Kidney capillary endothelial cell (primary cell): ENCODE measurements at regions not wholly inside any gene's neighbourhood (a gene's known extent, or its start where the extent isn't known, plus 50 kb on each side); places are given as distances from the start of the nearest gene placed in this dataset.
A peak's percentile ranks its signal among the peaks of the same experiment; 100 is the strongest.
"Not testable (repeated sequence)": the region's sequence is repeated elsewhere in the genome, so short reads cannot be mapped to it uniquely, and the experiment has no call there.

Experiments
- DNase-seq: peaks from one replicate; pipeline ENCODE4 v3.0.0-alpha.2; 2018; ENCODE audit warnings: low spot score

DNA sequence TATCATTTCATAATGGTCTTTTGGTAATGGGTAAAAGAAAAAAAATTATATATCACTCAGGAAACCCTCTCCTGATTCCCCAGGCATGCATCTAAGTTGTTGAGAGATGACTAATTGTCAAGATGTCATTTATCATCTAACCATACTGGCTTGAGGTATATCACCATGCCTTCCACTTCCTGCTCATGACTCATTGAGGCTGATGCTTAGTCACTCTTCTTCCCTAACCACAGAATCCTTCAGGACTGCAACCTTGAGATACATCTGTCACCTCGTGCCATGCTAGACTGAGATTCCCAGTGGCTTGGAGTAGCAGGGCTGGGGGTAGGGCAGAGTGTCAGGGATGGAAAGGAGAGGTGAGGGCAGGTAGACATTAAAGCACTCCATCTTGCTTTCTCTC lies 782.5 kb upstream of the INTU start:
- DNase-seq: peak; percentile 97

DNA sequence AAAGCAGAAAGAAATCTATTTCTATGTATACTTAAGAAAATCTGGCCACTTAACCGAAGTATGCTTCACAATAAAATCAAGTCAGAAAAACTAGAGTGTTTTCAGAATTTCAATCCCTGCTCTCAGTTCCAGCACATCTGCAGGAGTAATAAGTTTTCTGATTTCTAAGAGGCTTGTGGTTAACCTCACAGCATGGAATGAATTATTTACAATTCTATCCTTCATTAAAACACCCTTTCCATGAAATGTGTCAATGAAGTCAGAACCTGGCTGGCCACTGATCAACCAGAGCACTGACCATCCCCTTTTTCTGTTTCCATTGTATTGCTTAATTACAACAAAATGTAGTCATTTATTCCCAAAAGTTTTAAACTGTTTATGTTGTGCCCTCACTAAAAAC lies 781.4 kb upstream of the INTU start:
- no peak for DNase-seq

DNA sequence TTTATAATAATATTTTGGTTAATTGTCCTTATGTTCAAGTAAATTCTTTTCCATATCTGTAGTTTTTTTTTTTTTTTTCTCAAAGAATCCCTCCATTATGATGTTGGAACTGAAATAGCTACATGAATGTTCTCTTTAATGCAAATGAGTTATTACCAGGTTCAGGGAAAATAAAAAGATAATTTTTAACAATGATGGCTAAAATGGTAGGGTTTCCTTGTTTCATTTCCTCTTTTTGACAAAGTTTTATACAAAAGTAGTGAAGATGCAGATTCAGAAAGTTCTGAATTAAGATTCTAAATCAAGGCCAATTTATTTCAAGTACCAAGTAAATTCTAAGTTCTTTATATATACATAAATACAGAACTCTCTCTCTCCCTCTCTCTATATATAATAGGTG lies 779.0 kb upstream of the INTU start:
- no peak for DNase-seq

DNA sequence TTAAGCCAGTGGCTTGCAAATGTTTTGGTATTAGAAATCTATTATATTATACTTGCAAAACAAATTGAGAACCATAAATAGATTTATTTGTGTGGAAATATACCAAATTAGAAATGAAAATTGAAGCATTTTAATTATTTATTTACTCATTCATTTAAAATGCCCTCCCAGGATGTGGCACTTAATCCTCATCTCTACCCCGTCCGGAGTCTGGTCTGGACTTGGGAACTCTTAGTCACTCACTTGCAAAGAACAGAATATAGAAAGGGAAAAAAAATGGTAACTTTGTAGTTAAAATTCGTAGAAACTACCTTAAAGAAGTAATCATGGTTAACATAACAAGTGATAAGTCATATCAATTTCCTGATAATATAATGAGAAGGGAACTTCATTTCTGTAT lies 775.9 kb upstream of the INTU start:
- no peak for DNase-seq

DNA sequence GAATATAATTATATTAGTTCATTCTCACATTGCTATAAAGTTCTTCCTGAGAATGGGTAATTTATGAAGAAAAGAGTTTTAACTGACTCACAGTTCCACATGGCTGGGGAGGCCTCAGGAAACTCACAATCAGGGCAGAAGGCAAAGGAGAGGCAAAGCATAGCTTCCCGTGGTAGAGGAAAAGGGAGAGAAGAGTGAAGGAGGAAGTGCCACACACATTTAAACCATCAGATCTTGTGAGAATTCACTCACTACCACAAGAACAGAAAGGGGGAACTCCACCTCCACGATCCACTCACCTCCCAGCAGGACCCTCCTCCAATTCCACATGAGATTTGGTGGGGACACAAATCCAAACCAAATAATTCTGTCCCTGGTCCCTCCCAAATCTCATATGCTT lies 773.4 kb upstream of the INTU start:
- DNase-seq: no peak

DNA sequence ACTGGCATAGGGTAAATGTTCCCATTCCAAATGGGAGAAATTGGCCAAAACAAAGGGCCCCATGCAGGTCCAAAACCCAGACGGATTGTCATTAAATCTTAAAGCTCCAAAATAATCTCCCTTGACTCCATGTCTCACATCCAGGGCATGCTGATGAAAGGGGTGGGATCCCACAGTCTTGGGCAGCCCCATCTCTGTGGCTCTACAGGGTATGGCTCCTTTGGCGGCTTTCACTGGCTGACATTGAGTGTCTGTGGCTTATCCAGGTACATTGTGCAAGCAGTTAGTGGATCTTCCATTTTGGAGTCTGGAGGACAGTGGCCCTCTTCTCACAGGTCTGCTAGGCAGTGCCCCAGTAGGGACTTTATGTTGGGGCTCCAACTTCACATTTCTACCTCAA lies 772.9 kb upstream of the INTU start:
- no peak for DNase-seq

DNA sequence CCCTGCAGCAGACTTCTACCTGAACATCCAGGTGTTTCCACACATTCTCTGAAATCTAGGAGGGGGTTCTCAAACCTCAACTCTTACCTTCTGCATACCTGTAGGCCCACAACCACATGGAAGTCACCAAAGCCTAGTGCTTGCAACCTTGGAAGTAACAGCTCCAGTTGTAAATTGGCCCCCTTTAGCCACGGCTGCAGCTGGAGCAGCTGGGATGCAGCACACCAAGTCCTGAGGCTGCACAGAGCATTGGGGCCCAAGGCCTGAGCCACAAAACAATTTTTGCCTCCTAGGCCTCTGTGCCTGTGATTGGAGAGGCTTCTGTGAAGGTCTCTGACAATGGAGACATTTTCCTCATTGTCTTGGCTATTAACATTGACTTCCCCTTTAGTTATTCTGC lies 772.4 kb upstream of the INTU start:
- no peak for DNase-seq

DNA sequence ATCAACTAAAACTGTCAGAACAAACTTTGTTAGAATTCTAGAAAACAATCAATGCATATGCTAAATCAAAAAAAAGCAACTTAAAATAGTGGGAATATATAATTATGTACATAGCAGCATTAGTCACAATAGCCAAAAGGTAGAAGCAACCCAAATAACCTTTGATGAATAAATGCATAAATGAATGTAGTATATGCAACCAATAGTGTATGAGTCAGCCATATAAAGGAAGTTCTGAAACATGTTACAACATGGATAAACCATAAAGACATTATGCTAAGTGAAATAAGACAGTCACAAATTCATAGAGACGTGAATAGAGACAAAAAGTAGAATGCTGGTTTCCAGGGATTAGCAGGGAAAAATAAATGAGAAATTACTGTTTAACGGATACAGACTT lies 762.8 kb upstream of the INTU start:
- DNase-seq: no peak

DNA sequence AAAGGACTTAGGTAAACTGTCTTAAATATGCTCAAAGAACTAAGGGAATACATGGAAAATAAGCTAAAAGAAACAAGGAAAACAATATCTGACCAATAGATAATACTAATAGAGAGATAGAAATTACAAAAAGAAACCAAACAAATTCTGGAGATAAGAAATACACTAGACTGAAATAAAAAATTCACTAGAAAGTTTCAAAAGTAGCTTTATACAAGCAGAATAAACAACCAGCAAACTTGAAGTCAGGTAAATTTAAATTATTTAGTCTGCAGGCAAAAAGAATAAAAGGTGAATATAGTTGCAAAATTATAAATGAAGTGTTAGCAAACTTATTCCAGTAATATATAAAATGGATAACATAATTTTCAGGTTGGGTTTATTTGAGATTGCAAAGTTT lies 760.9 kb upstream of the INTU start:
- DNase-seq: no peak

DNA sequence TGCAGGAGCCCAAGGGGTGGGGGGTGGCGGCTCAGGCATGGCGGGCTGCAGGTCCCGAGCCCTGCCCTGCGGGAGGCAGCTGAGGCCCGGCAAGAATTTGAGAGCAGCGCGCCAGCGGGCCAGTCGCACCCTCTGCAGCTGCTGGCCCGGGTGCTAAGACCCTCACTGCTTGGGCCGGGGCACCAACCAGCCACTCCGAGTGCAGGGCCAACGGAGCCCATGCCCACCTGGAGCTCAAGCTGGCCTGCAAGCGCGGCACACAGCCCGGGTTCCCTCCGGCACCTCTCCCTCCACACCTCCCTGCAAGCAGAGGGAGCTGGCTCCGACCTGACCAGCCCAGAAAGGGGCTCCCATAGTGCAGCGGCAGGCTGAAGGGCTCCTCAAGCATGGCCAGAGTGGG lies 758.2 kb upstream of the INTU start:
- no peak for DNase-seq

DNA sequence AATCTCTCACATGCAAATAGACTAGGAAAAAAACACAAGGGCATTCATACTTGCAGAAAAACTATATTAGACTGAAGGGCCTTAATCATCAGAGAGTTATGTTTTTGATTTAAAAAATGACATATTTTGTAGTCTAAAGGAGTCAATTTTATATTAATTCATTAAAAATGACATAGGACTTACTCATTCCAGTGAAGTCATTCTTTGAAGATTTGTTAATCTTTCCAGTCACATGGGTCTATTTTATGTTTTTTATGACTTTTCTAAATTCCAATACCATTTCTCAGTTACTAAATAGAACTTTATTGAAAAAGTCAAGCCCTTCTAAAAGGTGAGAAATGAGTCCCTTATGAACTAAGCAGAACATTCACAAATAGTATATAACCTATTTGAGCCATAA lies 743.8 kb upstream of the INTU start:
- DNase-seq: peak; percentile 5

DNA sequence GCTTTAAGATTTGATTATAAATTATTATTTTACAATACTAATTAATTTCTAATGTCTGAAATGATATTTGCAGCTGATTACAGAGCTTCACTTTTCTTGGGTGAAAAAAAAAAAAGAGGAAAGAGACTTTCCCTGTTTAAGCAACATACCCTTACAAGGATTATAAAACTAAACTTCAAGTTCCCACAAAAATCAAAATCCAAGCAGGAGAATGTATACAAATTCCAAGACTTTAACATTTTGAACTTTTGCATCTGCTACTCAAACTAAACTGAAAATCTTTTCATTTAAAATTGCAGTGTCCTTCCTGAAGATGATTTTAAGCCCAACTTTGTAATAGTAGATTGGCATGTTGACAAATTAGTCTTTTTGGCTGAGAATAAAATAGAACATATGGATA lies 742.4 kb upstream of the INTU start:
- no peak for DNase-seq

DNA sequence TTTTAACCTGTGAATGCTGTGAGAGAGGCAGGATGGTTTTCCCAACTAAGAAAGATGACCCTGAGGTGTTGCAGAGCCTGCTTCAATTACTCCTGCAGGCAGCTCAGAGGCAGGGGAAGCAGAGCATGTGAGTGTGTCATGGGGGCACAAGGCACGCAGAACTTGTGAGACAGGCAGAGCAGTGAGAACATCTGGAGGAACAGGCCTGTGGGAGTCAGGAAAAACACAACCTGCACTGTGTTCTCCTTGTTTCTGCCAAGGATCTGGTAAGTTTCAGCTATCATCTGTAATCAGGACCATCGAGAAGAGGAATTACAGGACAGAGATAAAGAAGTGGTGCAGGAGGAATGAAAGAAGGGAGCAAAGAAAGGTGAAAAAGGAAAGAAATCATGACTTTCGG lies 741.8 kb upstream of the INTU start:
- no peak for DNase-seq

DNA sequence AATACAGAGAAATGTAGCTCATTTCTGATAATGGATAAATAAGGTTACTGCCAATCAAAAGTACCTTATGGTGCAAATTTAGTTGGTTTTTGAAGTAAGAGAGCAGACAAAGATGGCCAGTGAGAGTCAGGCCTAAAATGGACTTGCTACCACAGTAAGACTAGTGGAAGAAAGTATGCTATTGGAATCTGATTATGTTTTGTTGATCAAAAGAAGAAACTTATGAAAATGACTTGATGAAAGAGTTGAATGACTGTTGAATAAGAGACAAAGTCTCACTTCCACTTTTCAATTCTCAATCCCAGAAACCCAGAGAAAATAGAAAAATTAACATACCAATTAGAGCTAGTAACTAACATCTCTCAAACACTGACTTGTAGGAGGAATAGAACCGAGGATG lies 737.8 kb upstream of the INTU start:
- DNase-seq: no peak

DNA sequence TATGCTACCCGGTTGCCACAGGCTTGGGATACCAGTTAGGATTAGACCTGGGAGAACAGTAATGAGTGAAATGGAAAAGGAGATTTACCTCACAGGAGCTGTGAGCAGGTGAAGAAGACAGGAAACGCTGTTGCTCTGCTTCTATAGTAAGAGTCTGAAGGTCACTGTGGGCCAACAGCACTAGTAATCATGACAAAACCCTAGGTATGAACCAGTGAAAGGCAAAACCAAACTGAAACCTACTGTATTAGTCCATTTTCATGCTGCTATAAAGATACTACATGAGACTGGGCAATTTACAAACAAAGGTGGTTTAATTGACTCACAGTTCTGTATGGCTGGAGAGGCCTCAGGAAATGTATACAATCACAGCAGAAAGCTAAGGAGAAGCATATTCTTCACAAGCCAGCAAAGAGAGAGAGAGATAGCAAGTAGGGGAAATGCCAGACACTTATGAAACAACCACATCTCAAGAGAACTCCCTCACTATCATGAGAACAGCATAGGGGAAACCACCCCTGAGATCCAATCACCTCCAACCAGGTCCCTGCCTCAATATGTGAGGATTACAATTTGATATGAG lies 736.7 kb upstream of the INTU start:
- no peak for DNase-seq

DNA sequence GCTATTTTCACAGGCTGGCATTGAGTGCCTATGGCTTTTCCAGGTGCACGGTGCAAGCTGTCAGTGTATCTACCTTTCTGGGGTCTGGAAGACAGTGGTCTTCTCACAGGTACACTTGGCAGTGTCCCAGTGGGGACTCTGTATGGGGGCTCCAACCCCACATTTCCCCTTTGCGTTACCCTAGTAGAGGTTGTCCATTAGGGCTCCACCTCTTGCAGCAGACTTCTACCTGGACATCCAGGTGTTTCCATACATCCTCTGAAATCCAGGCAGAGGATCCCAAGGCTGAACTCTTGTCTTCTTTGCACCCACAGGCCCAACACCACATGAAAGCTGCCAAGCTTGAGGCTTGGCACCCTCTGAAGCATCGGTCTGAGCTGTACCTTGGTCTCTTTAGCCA lies 735.7 kb upstream of the INTU start:
- DNase-seq: no peak

DNA sequence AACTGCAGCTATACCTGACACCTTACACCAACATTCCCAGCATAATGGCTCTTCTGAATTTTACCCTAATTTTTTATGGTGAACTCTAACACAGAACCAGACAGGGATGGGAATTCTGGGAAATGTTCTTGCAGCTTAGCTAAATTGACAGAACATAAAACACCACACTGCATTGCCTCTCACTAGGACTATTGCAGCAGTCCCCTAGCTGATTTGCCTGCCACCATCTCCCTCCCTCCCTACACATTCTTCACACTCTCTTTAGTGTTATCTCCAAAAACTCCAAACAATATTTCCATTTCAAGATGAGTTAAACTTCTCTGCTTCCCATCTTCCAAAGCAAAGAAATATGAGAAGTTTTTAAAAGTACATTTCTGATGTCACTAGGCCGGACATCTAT lies 733.9 kb upstream of the INTU start:
- DNase-seq: no peak

DNA sequence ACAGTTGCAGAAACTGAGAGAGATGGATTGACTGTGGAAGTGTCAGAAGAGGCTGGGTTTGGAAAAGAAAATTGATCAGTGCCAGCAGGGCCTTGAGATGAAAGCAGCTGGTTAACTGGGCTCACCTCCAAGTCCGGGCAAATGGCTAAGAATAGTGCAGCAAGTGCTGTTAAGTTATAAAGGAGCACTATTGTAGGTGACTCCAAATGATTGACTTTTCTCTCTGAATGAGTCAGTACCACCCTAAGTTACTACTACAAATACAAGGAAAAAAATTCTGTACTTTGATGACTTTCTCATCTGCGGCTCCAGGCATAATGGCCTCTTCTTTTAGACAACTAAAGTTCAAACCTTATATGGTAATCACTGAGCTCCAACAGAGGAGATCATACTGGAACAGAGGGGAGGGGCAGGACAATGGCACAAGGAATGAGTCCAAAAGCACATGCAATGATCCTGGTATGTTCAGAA lies 733.4 kb upstream of the INTU start:
- DNase-seq: no peak

DNA sequence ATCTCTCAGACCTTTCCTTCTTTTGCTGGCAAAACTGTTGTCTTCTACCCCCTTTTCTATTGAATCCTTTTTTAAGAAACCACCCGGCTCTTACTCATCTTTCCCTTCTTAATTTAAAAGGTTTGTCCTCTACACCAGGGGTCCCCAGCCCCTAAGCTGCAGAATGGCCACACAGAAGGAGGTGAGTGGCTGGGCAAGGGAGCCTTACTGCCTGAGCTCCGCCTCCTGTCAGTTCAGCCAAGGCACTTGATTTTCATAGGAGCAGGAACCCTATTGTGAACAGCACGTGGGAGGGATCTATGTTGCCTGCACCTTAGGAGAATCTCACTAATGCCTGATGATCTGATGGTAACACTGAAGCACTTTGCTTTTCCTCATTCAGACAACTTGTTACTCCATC lies 726.3 kb upstream of the INTU start:
- DNase-seq: no peak

DNA sequence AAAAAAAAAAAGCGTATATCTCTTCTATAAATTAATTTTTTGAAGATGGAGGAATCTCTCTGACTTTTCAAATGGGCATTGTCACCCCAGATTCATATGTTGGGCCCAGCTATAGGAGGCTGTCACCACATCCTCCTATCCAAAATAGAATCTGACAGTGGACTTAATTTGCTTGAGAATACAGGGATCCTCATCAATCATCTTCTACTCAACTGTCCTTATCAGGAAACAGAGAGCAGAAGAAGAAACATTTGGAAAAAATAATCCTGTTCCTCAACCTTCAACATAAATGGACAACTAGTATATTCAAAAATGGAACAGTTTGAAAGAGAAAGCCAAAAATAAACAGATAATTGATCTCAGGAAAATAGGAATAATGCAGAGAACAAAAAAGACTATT lies 725.4 kb upstream of the INTU start:
- no peak for DNase-seq

DNA sequence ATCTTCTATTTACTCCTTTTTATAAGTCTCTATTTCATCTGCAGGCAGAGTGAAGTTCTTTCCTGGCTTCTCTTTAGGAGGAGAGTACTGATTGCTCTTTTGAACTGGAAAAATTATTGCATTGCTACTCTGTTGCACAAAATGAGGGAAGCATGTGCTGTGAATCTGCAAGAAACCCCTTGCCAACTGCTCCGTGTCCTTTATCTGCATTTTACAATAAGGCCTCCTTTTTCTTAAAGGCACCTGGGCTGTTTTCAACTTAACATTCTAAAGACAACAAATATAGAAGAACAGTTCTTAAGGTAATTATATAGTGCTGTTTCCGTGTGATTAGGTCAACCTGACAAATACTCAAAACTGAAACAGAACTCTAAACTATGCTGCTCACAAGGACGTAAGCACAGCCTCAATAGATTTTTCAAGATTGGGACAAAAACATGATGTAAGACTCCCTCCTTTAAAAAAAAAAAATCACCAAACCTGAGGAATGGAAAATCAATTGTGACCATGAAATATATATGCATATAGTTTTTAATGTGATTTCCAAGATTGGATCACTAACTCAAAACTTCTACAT lies 716.6 kb upstream of the INTU start:
- DNase-seq: no peak

DNA sequence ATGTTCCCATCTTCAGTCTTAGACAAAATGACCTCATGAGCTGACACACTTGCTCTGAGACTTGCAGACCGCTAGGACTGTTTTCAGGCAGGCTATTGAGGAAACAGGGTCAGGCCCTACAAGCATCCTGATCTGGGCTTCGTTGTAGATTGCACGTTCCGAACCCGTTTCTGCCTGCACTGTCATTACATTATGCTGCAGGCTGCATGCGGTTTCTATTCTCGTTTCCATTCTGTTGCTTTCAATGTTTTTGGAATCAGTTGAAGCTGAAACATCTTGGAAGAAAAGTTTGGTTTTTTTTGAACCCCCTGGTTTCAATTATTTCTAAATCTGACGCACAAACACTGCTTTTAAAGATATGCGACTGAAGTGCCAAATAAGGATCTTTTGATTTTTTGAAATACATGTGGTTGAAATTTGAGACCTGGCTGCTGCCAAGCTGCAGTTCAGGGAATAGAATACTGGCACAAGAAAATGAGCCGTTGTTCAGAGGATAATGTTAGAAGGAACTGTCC lies 716.1 kb upstream of the INTU start:
- no peak for DNase-seq

DNA sequence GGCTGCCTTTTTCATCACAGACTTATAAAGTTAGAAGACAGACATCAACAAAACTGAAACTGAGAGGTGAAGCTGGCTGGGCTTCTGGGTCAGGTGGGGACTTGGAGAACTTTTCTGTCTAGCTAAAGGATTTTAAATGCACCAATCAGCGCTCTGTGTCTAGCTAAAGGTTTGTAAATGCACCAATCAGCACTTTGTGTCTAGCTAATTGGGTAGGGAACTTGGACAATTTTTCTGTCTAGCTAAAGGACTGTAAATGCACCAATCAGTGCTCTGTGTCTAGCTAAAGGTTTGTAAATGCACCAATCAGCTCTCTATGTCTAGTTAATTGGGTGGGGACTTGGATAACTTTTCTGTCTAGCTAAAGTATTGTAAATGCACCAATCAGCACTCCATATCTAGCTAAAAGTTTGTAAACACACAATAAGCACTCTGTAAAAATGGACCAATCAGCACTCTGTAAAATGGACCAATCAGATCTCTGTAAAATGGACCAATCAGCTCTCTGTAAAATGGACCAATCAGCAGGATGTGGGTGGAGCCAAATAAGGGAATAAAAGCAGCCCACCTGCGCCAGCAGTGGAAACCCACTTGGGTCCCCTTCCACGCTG lies 710.3 kb upstream of the INTU start:
- DNase-seq: not testable (repeated sequence)

DNA sequence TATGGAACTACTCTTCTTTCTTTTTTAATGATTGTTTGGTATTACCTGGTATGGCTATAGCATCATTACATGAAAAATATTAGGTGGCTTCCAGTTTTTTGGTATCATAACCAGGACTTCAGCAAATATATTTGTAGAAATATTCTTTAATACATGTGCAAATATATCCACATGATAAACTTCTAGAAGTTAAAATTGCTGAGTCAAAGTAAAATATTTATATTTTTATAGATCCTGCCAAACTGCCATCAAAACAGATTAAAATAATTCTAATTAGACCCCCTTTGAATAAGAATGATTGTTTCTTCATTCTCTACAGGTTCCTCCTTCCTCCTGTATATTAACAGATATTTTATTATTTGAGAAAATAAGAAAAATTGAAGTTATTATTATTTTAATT lies 708.5 kb upstream of the INTU start:
- no peak for DNase-seq
